ENCODE measurements at regions not wholly inside any gene's neighbourhood (a gene's known extent, or its start where the extent isn't known, plus 50 kb on each side); places are given as distances from the start of the nearest gene placed in this dataset.

DNA sequence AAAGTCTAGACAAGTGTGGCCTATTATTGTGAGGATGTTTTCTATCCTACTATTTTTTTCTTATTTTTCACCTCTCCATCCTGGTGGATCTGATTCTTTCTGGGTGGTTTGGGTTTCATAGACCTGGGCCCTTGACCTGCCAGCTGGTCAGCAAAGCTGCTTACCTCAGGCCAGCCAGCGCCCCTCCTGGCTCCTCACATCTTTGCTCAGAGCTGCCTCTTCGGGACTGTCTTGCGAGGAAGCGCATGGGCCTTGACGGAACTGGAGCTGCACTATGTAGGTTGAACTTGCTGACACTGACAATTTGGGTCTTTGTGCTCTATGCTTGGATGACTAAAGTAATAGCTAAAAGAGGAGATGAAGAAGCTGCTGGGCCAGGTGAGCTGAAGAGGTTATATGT is 138.5 kb upstream of the SYT6 start:
- TF ChIP-seq, protein P1, sequence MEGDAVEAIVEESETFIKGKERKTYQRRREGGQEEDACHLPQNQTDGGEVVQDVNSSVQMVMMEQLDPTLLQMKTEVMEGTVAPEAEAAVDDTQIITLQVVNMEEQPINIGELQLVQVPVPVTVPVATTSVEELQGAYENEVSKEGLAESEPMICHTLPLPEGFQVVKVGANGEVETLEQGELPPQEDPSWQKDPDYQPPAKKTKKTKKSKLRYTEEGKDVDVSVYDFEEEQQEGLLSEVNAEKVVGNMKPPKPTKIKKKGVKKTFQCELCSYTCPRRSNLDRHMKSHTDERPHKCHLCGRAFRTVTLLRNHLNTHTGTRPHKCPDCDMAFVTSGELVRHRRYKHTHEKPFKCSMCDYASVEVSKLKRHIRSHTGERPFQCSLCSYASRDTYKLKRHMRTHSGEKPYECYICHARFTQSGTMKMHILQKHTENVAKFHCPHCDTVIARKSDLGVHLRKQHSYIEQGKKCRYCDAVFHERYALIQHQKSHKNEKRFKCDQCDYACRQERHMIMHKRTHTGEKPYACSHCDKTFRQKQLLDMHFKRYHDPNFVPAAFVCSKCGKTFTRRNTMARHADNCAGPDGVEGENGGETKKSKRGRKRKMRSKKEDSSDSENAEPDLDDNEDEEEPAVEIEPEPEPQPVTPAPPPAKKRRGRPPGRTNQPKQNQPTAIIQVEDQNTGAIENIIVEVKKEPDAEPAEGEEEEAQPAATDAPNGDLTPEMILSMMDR (conservative IDR thresholded peaks at IDR 0.05; ENCODE audit: low read depth, low read length) = no peak
- no peak for TF ChIP-seq POLR2A (IDR thresholded peaks at IDR 0.05; ENCODE audit: low read depth, low read length)
- TF ChIP-seq RCOR1 (IDR thresholded peaks at IDR 0.05; ENCODE audit: insufficient replicate concordance, low read length) = no peak
- no peak for TF ChIP-seq NFE2L2 (IDR thresholded peaks at IDR 0.05; ENCODE audit: low read depth, low read length)
- TF ChIP-seq BHLHE40 (IDR thresholded peaks at IDR 0.05; ENCODE audit: low read depth, low read length) = no peak
- TF ChIP-seq RAD21 (IDR thresholded peaks at IDR 0.05; ENCODE audit: low read length) = no peak
- TF ChIP-seq, protein P2, sequence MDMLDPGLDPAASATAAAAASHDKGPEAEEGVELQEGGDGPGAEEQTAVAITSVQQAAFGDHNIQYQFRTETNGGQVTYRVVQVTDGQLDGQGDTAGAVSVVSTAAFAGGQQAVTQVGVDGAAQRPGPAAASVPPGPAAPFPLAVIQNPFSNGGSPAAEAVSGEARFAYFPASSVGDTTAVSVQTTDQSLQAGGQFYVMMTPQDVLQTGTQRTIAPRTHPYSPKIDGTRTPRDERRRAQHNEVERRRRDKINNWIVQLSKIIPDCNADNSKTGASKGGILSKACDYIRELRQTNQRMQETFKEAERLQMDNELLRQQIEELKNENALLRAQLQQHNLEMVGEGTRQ (IDR thresholded peaks at IDR 0.05; ENCODE audit: low read depth, low read length) = no peak
- no peak for TF ChIP-seq FOS (IDR thresholded peaks at IDR 0.05; ENCODE audit: low read depth, low read length)
- TF ChIP-seq MAZ (IDR thresholded peaks at IDR 0.05; ENCODE audit: borderline replicate concordance, low read depth, low read length) = no peak

Measured in IMR-90 (cell line).